Thyroid gland (tissue), 4 donors: ENCODE measurements at regions not wholly inside any gene's neighbourhood (a gene's known extent, or its start where the extent isn't known, plus 50 kb on each side); places are given as distances from the start of the nearest gene placed in this dataset.

Experiments used
- POLR2A ChIP-seq, 2 donors: fragments of 450-650 bp; IDR thresholded peaks; one replicate each; pipeline ENCODE4 v1.6.1; 2017; ENCODE audit warnings: antibody characterized with exemption in 2 of 2, mild to moderate bottlenecking in 2 of 2, moderate library complexity in 1 of 2
- TF ChIP-seq, protein P1 (sequence below), 6 experiments: fragments of 200-600 bp in 3 of 6; fragments of 450-650 bp in 3 of 6; sonication (generic) in 3 of 6; IDR thresholded peaks; one replicate each; pipeline ENCODE4 v1.5.1; 2016 to 2019; ENCODE audit warnings: antibody characterized with exemption in 6 of 6, mild to moderate bottlenecking in 2 of 6, inconsistent platforms in 1 of 6, moderate library complexity in 1 of 6

DNA sequence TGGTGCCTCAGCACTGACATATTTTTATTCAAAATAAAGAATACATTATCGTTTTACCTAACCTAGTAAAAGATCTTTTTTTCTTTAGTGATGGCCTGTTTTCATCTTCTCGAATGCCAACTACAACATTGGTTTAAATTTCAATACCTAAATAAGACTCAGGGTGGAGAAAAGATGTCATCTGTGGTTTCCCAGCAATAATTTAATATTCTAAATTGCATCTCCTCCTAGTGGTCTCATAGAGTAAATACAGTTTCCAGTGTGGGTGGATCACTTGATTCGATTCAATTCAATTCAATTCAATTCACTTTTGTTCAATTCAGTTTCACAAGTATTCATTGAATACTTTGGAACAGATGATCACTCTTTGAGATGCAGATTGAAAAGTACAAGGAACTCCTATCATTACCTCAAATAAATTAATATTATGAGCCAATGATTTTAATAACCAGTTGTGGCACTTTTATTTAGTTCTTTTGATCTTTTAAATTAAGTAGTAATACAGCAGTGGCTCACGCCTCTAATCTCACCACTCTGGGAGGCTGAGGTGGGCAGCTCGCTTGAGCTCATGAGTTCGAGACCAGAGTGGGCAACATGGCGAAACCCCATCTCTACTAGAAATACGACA, 427.2 kb downstream of the FAT4 start:
- TF ChIP-seq, protein P1, sequence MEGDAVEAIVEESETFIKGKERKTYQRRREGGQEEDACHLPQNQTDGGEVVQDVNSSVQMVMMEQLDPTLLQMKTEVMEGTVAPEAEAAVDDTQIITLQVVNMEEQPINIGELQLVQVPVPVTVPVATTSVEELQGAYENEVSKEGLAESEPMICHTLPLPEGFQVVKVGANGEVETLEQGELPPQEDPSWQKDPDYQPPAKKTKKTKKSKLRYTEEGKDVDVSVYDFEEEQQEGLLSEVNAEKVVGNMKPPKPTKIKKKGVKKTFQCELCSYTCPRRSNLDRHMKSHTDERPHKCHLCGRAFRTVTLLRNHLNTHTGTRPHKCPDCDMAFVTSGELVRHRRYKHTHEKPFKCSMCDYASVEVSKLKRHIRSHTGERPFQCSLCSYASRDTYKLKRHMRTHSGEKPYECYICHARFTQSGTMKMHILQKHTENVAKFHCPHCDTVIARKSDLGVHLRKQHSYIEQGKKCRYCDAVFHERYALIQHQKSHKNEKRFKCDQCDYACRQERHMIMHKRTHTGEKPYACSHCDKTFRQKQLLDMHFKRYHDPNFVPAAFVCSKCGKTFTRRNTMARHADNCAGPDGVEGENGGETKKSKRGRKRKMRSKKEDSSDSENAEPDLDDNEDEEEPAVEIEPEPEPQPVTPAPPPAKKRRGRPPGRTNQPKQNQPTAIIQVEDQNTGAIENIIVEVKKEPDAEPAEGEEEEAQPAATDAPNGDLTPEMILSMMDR (IDR thresholded peaks at IDR 0.05): peak in 5 of 6 experiments; percentile 39 to 95 (median 77)
- TF ChIP-seq POLR2A (IDR thresholded peaks at IDR 0.05): no peak
